ENCODE measurements at regions not wholly inside any gene's neighbourhood (a gene's known extent, or its start where the extent isn't known, plus 50 kb on each side); places are given as distances from the start of the nearest gene placed in this dataset.

- TF ChIP-seq EZH2phosphoT487 (IDR thresholded peaks at IDR 0.05; ENCODE audit: unreplicated experiment), result no peak
- TF ChIP-seq CTCF (conservative IDR thresholded peaks at IDR 0.05; ENCODE audit: low read depth in 2 of 2), result no peak
- TF ChIP-seq REST (IDR thresholded peaks at IDR 0.05; ENCODE audit: unreplicated experiment), result no peak
- TF ChIP-seq EZH2 (IDR thresholded peaks at IDR 0.05; ENCODE audit: low read depth, unreplicated experiment), result no peak
- no peak for TF ChIP-seq ZNF462 (CRISPR knock-in tag; IDR thresholded peaks at IDR 0.05)
- no peak for TF ChIP-seq NANOG (IDR thresholded peaks at IDR 0.05; ENCODE audit: borderline replicate concordance)
Measured at GRCh38 chr17:72512649-72513556, 392.1 kb downstream of the SOX9 start.

Data from GM23338 (cell line).